CD4-positive, CD25-positive, alpha-beta regulatory T cell (primary cell): ENCODE measurements at regions not wholly inside any gene's neighbourhood (a gene's known extent, or its start where the extent isn't known, plus 50 kb on each side); places are given as distances from the start of the nearest gene placed in this dataset.

Experiments
- ATAC-seq, 2 donors: fragments of 150-1000 bp; cut with Tn5 transposase; one replicate each; pipeline ENCODE4 v1.10.0; 2021; ENCODE audit warnings: low read depth in 2 of 2, moderate number of reproducible peaks in 2 of 2, moderate library complexity in 1 of 2
- DNase-seq, 3 donors: peaks; one replicate each; pipeline versions ENCODE4 v3.0.0 to v3.0.0-alpha.2; 2012 to 2022; ENCODE audit warnings: mixed read lengths in 1 of 3
- H3K27ac ChIP-seq: one replicate; pipeline ENCODE4 v1.7.0; 2013; ENCODE audit warnings: mild to moderate bottlenecking, low read length; ENCODE audit not compliant: insufficient read depth, poor library complexity, severe bottlenecking
- H3K27me3 ChIP-seq: one replicate; pipeline ENCODE4 v1.7.0; 2013; ENCODE audit warnings: low read length; ENCODE audit not compliant: control insufficient read depth, insufficient read depth
- H3K36me3 ChIP-seq: one replicate; pipeline ENCODE4 v1.7.0; 2013; ENCODE audit warnings: mild to moderate bottlenecking, low read length, moderate library complexity; ENCODE audit not compliant: control insufficient read depth, insufficient read depth
- H3K4me1 ChIP-seq: 2 replicates; pipeline ENCODE4 v1.7.0; 2013; ENCODE audit warnings: mild to moderate bottlenecking, low read length; ENCODE audit not compliant: insufficient read depth, control insufficient read depth, poor library complexity, severe bottlenecking
- H3K4me3 ChIP-seq: one replicate; pipeline ENCODE4 v1.7.0; 2013; ENCODE audit warnings: low read depth, mild to moderate bottlenecking, low read length, moderate library complexity
- H3K9me3 ChIP-seq, 2 experiments: 1 replicate in 1 of 2; 2 replicates in 1 of 2; pipeline ENCODE4 v1.7.0; 2013; ENCODE audit warnings: low read length in 2 of 2, mild to moderate bottlenecking in 1 of 2, moderate library complexity in 1 of 2; ENCODE audit not compliant: control insufficient read depth in 2 of 2
- H3K27ac Mint-ChIP-seq, 3 donors: one replicate each; pipeline ENCODE4 v1.8.0; 2020 to 2022; ENCODE audit warnings: mild to moderate bottlenecking in 3 of 3, mixed read lengths in 3 of 3, moderate library complexity in 2 of 3
- H3K27me3 Mint-ChIP-seq: one replicate; pipeline ENCODE4 v1.8.0; 2022; ENCODE audit warnings: mild to moderate bottlenecking, mixed read lengths
- H3K36me3 Mint-ChIP-seq: one replicate; pipeline ENCODE4 v1.8.0; 2020; ENCODE audit warnings: mixed read lengths
- H3K4me1 Mint-ChIP-seq, 4 donors: one replicate each; pipeline ENCODE4 v1.8.0; 2020 to 2022; ENCODE audit warnings: mixed read lengths in 4 of 4, mild to moderate bottlenecking in 1 of 4
- H3K4me3 Mint-ChIP-seq, 4 donors: one replicate each; pipeline ENCODE4 v1.8.0; 2020 to 2022; ENCODE audit warnings: mild to moderate bottlenecking in 4 of 4, mixed read lengths in 4 of 4, moderate library complexity in 3 of 4
- H3K9me3 Mint-ChIP-seq, 7 donors: one replicate each; pipeline ENCODE4 v1.8.0; 2020 to 2022; ENCODE audit warnings: mixed read lengths in 7 of 7, mild to moderate bottlenecking in 3 of 7, moderate library complexity in 2 of 7

GRCh38 chr10:131480066-131480465, 168.5 kb upstream of the TCERG1L start:
- H3K4me3 ChIP-seq = no peak overlapping the region
- peaks cover 0 to 12% (median 4%) of the 10 kb centered on the region in 7 donors for H3K9me3 Mint-ChIP-seq
- H3K4me3 Mint-ChIP-seq = no peak overlapping the region
- H3K36me3 Mint-ChIP-seq = no peaks in the 10 kb centered on the region
- no peaks in the 10 kb centered on the region for H3K27me3 Mint-ChIP-seq
- no peaks in the 10 kb centered on the region for H3K36me3 ChIP-seq
- H3K4me1 Mint-ChIP-seq = no peaks in the 10 kb centered on the region
- no peak overlapping the region for H3K27ac ChIP-seq
- ATAC-seq (no peak), DNase-seq (no peak)
- H3K27me3 ChIP-seq = no peaks in the 10 kb centered on the region
- H3K4me1 ChIP-seq = no peaks in the 10 kb centered on the region
- H3K9me3 ChIP-seq = no peaks in the 10 kb centered on the region
- H3K27ac Mint-ChIP-seq = no peak overlapping the region

DNA sequence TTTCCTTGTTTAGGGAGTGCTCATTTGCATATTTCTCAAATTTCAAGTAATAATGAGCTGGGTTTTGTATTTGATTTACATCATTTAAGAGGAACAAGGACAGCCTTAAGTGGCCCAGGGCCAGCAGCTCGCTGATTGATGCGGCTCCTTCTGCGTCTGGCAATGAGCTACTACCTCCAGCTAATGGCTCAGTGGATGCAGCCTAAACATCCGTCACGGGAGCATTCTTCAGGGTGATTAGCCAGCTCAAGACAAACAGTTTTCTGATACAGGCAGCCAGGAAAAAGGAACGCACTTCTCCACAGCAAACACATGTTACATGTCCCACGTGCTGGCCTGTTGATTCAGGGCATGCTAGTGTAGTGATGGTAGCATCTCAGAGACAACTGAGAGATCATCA, 169.3 kb upstream of the TCERG1L start:
- H3K27me3 ChIP-seq = no peaks in the 10 kb centered on the region
- Mint-ChIP-seq H3K9me3 (peaks cover 0 to 12% (median 4%) of the 10 kb centered on the region in 7 donors), H3K27me3 (no peaks in the 10 kb centered on the region), H3K27ac (no peak overlapping the region), H3K4me1 (no peaks in the 10 kb centered on the region), H3K4me3 (no peak overlapping the region), H3K36me3 (no peaks in the 10 kb centered on the region)
- H3K9me3 ChIP-seq = no peaks in the 10 kb centered on the region
- H3K36me3 ChIP-seq = no peaks in the 10 kb centered on the region
- DNase-seq (no peak), ATAC-seq (no peak)
- no peaks in the 10 kb centered on the region for H3K4me1 ChIP-seq
- no peak overlapping the region for H3K4me3 ChIP-seq
- H3K27ac ChIP-seq = no peak overlapping the region

DNA sequence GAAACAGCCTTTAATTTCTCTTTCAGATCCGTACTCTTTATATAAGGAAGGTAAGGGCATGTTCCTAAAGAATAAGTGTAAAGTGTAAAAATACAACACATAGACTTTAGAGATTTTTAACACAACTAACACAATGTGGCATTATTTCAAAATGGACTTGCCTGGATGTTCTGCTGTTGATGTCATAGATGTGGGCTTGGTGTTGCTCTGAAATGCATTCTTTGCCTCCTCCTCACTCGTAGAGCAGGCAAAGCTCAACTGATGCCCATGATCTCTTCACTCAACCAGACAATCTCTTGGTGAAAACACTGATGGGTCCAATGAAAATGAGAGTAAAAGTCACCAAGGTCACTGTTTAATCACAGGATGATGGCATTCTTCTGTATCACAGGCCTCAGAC, 174.2 kb upstream of the TCERG1L start:
- Mint-ChIP-seq H3K27ac (no peak overlapping the region), H3K4me1 (no peaks in the 10 kb centered on the region), H3K36me3 (no peaks in the 10 kb centered on the region), H3K27me3 (no peaks in the 10 kb centered on the region), H3K4me3 (no peak overlapping the region), H3K9me3 (peaks cover 3 to 15% (median 6%) of the 10 kb centered on the region in 7 donors)
- no peaks in the 10 kb centered on the region for H3K4me1 ChIP-seq
- no peaks in the 10 kb centered on the region for H3K36me3 ChIP-seq
- no peak overlapping the region for H3K27ac ChIP-seq
- no peak overlapping the region for H3K4me3 ChIP-seq
- DNase-seq (no peak), ATAC-seq (no peak)
- no peaks in the 10 kb centered on the region for H3K9me3 ChIP-seq
- H3K27me3 ChIP-seq = no peaks in the 10 kb centered on the region

GRCh38 chr10:131487822-131488221, 176.3 kb upstream of the TCERG1L start:
- Mint-ChIP-seq H3K9me3 (peaks cover 0 to 9% (median 4%) of the 10 kb centered on the region in 7 donors), H3K4me3 (no peak overlapping the region), H3K27me3 (no peaks in the 10 kb centered on the region), H3K4me1 (no peaks in the 10 kb centered on the region), H3K36me3 (no peaks in the 10 kb centered on the region), H3K27ac (no peak overlapping the region)
- DNase-seq (no peak), ATAC-seq (no peak)
- Histone ChIP-seq H3K9me3 (no peaks in the 10 kb centered on the region), H3K27me3 (no peaks in the 10 kb centered on the region), H3K36me3 (no peaks in the 10 kb centered on the region), H3K4me3 (no peak overlapping the region), H3K27ac (no peak overlapping the region), H3K4me1 (no peaks in the 10 kb centered on the region)

DNA sequence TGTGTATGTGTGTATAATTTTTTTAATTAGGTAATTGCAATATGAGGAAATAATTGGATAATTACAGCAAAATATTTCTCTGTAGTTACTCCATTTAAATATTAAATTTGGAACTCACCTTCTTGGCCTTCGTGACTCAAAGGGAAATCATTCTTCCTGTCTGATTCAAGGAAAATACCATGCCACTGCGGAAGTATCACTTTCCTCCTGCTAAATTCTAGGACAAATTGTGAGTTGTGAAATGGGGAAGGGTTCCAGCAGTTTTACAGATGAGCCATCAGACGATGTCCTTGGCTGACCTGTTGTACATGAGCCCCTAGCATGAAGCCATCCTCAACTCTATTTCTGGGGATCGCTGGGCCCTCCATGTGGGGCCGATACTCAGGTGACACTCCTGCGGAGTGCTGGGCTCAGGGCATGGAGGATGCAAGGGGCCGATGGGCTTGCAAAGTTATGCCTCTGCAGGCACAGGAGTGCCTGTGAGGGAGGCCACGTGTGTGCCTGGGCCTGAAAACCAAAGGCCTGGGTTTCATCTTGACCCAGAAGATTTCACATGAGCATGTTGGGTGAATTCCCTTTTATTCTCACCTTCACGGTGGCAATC, 179.6 kb upstream of the TCERG1L start:
- no peaks in the 10 kb centered on the region for H3K4me1 ChIP-seq
- Mint-ChIP-seq H3K4me1 (no peaks in the 10 kb centered on the region), H3K27ac (no peak overlapping the region), H3K4me3 (no peak overlapping the region), H3K27me3 (no peaks in the 10 kb centered on the region), H3K36me3 (no peaks in the 10 kb centered on the region), H3K9me3 (peaks cover 0 to 11% (median 3%) of the 10 kb centered on the region in 7 donors)
- no peaks in the 10 kb centered on the region for H3K36me3 ChIP-seq
- no peak for DNase-seq
- no peaks in the 10 kb centered on the region for H3K27me3 ChIP-seq
- no peak overlapping the region for H3K27ac ChIP-seq
- H3K9me3 ChIP-seq = no peaks in the 10 kb centered on the region
- ATAC-seq = no peak
- no peak overlapping the region for H3K4me3 ChIP-seq

- H3K9me3 Mint-ChIP-seq = peaks cover 0 to 11% (median 0%) of the 10 kb centered on the region in 7 donors
- Histone ChIP-seq H3K27me3 (no peaks in the 10 kb centered on the region), H3K9me3 (no peaks in the 10 kb centered on the region), H3K36me3 (no peaks in the 10 kb centered on the region), H3K4me3 (no peak overlapping the region), H3K27ac (no peak overlapping the region), H3K4me1 (no peaks in the 10 kb centered on the region)
- H3K27ac Mint-ChIP-seq = no peak overlapping the region
- ATAC-seq = no peak
- H3K27me3 Mint-ChIP-seq = no peaks in the 10 kb centered on the region
- no peaks in the 10 kb centered on the region for H3K4me1 Mint-ChIP-seq
- H3K4me3 Mint-ChIP-seq = no peak overlapping the region
- no peaks in the 10 kb centered on the region for H3K36me3 Mint-ChIP-seq
- DNase-seq = no peak
Measured at GRCh38 chr10:131492211-131492857, 180.8 kb upstream of the TCERG1L start.

GRCh38 chr10:131493432-131493831, 181.9 kb upstream of the TCERG1L start:
- ATAC-seq (no peak), DNase-seq (no peak)
- Mint-ChIP-seq H3K9me3 (peaks cover 0 to 9% (median 0%) of the 10 kb centered on the region in 7 donors), H3K36me3 (no peaks in the 10 kb centered on the region), H3K27ac (no peak overlapping the region), H3K4me3 (no peak overlapping the region), H3K4me1 (no peaks in the 10 kb centered on the region), H3K27me3 (no peaks in the 10 kb centered on the region)
- no peaks in the 10 kb centered on the region for H3K4me1 ChIP-seq
- H3K27me3 ChIP-seq = no peaks in the 10 kb centered on the region
- no peak overlapping the region for H3K4me3 ChIP-seq
- no peaks in the 10 kb centered on the region for H3K9me3 ChIP-seq
- H3K27ac ChIP-seq = no peak overlapping the region
- no peaks in the 10 kb centered on the region for H3K36me3 ChIP-seq

GRCh38 chr10:131494451-131494850, 182.9 kb upstream of the TCERG1L start:
- Histone ChIP-seq H3K4me3 (no peak overlapping the region), H3K36me3 (no peaks in the 10 kb centered on the region), H3K27me3 (no peaks in the 10 kb centered on the region), H3K27ac (no peak overlapping the region), H3K4me1 (no peaks in the 10 kb centered on the region), H3K9me3 (no peaks in the 10 kb centered on the region)
- H3K9me3 Mint-ChIP-seq = peaks cover 0 to 7% (median 0%) of the 10 kb centered on the region in 7 donors
- DNase-seq = no peak
- no peak for ATAC-seq
- no peak overlapping the region for H3K27ac Mint-ChIP-seq
- no peaks in the 10 kb centered on the region for H3K36me3 Mint-ChIP-seq
- no peaks in the 10 kb centered on the region for H3K4me1 Mint-ChIP-seq
- H3K27me3 Mint-ChIP-seq = no peaks in the 10 kb centered on the region
- no peak overlapping the region for H3K4me3 Mint-ChIP-seq
